HG02885 (cell line): ENCODE measurements at regions not wholly inside any gene's neighbourhood (a gene's known extent, or its start where the extent isn't known, plus 50 kb on each side); places are given as distances from the start of the nearest gene placed in this dataset.

Source experiments
- ATAC-seq: cut with Tn5 transposase; IDR thresholded peaks from one replicate; pipeline ENCODE4 v1.9.1; 2021; ENCODE audit warnings: mild to moderate bottlenecking; ENCODE audit not compliant: unreplicated experiment, poor library complexity

DNA sequence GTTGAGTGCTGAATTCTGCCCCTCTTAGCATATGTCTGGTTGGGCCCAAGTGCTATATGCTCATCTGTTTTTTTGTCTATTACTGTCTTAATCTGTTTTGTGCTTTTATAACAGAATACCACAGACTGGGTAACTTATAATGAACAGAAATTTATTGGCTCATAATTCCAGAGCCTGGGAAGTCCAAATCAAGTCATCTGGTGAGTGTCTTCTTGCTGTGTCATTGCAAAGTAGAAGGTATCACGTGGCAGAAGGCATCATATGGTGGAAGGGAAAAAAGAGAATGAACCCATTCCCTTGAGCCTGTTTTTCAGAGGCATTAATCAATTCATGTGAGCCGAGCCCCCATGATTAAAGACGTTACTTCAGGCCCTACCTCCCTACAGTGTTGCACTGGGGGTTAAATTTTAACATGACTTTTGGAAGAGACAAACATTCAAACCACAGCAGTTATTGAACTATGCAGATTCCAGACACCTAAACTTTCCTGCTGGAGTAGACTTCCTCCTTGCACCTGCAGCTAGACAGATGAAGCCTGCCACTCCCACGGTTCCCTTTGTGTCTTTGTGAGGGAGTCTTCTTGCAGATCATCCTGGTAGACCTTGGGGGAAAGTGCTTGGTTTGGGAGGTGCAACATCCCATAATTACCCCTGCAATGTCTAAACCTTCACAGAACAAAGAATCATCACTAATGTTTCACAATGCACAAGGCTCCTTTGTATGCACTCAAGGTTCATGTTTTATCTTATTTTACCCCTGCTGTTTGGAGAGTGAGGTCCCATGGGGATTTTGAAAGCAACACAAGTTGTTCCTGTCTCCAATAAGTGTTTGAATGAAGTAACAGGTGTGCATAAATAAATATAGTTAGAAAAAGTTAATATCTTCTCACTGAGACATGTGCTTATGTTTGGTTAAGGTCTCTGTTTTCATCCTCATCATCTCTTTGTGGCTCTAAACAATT lies 64.7 kb upstream of the XCR1 start:
- ATAC-seq = no peak

- ATAC-seq = no peak
Measured at GRCh38 chr3:46091046-46091445, 63.8 kb upstream of the XCR1 start.

DNA sequence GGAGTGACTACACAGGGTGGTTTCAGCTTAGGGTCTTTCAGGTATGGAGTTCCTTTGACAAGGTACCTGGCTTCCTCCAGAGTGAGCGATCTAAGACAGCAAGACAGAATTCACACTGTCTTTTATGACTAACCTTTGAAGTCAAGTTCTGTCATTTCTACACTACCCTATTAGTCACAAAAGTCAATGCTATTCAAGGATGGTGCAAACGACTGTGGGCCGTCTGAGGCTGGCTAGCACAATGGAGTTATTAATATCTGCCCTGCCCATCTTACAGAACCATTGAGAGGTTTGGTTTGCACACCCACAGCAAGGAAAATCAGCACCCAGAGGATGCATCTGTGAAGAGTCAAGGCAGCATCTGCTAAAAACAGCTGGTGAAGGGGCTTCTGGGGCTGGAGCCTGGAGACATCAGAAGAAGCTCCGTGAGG lies 62.9 kb upstream of the XCR1 start:
- ATAC-seq = peak; percentile 47

DNA sequence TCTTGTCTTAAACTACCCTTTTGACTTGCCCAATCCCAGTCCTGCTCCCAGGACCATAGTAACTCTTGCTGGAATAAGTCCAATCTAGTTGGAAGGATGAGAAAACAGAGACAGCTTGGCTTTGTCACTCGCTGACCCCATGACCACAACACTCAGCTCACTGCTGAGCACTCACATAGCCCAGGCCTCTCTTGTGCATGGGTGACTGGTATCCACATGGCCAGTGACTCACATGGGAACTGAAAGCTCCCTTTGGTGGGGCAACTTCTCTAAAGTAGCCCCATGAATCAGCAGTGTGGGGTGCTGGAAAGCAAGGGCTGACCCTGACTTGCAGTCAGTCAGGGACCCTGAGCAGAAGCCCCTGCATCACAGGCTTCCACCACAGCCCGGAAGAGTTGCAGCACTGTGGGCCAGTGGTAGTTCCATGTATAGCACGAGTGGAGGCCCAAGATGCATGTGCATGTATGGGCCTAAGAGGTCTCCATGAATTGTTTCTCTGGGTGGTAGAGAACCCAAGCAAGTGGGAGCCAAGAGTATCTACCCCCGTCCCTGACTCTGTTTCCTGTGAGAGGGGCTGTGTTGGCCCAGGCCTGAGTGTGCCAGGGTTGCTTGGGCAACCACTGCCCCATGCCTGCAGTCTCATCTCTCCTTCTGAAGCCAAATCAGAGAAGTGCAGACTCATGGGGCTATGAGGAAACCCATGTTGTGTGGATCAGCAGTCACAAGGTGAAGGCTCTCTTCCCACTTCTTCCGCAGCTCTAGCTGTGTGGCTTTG lies 62.1 kb upstream of the XCR1 start:
- no peak for ATAC-seq

DNA sequence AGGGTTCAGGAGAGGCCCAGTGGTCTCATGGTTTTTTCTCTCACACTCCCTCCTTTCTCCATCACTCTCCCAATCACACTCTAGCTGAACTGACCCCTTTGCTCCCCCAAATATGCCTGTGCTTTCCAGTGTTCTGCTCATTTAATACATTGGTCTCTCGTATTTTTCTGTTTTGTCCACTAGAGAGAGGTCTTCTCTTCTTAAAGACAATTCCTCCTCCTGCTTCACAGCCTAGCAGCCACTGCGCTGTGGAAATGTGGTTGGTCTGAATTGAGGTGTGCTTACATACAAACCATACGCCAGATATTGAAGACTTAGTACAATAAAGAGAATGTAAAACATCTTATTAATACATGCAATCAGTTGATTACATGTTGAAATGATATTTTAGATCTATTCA lies 60.6 kb upstream of the XCR1 start:
- no peak for ATAC-seq

- no peak for ATAC-seq
Measured at GRCh38 chr3:46086986-46087385, 59.7 kb upstream of the XCR1 start.

- ATAC-seq = no peak
Measured at GRCh38 chr3:46086083-46086437, 58.8 kb upstream of the XCR1 start.

DNA sequence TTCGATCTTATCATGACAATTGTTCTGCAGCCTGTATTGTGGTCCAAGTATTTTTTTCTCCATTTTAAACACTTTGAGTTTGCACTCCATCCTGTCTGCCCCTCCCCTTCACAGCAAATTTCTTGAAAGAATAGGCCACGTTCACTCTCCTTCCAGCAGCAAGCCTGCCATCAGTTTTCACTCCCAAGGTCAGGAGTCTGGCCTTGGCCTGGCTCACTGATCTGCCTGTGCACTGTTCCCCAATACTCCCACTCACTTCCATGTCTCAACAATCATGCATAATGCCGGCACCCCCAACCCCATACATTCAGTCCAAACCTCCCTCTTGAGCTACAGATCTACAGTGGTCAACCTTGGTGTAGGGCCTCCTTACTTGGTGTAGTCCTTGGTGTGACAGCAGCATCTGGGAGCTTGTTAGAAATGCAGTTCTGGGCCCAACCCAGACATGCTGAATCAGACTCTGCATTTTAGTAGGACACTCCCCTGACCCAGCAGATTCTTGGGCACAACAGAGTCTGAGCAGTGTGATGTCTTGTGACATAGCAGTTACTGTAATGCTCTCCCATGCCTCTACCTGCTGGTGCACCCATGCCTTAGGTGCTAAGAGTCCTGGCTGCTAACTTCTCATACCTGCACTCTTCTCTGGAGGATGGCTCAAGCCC lies 58.3 kb upstream of the XCR1 start:
- ATAC-seq = no peak

- ATAC-seq = no peak
Measured at GRCh38 chr3:46083956-46084355, 56.7 kb upstream of the XCR1 start.

GRCh38 chr3:46082849-46083248 lies 55.6 kb upstream of the XCR1 start:
- no peak for ATAC-seq

DNA sequence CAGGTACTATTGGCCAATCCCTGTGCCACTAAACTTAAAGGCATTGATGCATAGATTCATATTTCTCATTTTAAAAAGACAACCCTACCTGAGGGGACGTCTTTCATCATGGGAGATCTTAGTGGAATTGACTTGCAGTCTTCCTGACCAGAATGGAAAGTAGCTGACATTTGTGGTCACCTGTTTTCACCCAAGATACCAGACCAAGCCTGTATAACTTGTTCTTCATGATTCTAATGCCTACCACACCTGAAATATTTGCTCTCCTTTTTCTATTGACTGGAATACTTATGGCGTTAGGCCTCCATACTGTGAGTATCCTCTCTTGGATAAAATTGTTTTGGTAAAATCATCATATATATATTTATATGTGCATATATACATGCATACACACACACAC lies 54.7 kb upstream of the XCR1 start:
- no peak for ATAC-seq

DNA sequence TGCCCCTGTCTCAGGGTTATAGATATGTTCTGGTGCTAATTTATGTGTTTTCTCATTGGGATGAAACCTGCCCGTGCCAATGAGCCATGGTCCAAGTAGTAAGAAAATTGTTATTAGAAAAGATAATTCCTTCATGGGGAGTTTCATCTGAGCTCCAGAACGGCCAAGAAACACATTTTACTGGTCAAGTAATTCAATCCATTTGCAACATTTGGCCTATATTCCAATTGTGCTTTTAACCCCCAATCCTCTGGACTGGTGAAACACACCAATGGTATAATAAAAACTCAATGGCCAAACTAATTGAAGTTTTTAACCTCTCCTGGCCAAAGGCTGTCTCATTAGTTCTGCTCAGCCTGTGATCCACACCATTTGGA lies 53.7 kb upstream of the XCR1 start:
- no peak for ATAC-seq

GRCh38 chr3:46080124-46080968 lies 53.1 kb upstream of the XCR1 start:
- no peak for ATAC-seq

GRCh38 chr3:46078712-46079400 lies 51.6 kb upstream of the XCR1 start:
- ATAC-seq = peak; percentile 73
